ENCODE measurements at regions not wholly inside any gene's neighbourhood (a gene's known extent, or its start where the extent isn't known, plus 50 kb on each side); places are given as distances from the start of the nearest gene placed in this dataset.

DNA sequence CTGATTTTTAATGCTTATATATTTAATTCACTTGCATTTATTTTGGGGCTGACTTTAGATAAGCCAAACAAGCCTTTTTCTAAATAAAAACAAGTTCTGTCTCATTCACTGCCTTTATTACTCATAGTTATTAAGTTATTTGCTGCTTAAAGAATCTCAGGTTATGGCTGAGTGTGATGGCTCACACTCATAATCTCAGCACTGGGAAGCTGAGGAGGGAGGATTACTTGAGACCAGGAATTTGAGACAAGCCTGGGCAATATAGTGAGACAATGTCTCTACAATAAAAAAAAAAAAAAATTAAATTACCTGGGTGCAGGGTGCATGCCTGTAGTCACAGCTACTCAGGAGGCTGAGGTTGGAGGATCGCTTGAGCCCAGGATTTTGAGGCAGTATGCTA, 85.0 kb upstream of the MAN2A1 start:
- TF ChIP-seq POLR2A (IDR thresholded peaks at IDR 0.05; ENCODE audit: low read length) = no peak
- no peak for TF ChIP-seq GATA1 (IDR thresholded peaks at IDR 0.05; ENCODE audit: low read depth, low read length)

Data from erythroblast (primary cell).